ENCODE measurements at regions not wholly inside any gene's neighbourhood (a gene's known extent, or its start where the extent isn't known, plus 50 kb on each side); places are given as distances from the start of the nearest gene placed in this dataset.
A peak's percentile ranks its signal among the peaks of the same experiment; 100 is the strongest.

GRCh38 chr12:25717552-25717951, 164.5 kb upstream of the LMNTD1 start:
- Histone ChIP-seq H3K27me3 (no peaks in the 10 kb centered on the region), H3K4me3 (no peak overlapping the region), H3K36me3 (no peaks in the 10 kb centered on the region), H3K9me3 (no peaks in the 10 kb centered on the region), H3K27ac (no peak overlapping the region), H3K4me1 (no peaks in the 10 kb centered on the region)
- TF ChIP-seq CTCF (IDR thresholded peaks at IDR 0.05) (no peak), EP300 (IDR thresholded peaks at IDR 0.05) (no peak), POLR2A (IDR thresholded peaks at IDR 0.05) (no peak), POLR2AphosphoS5 (IDR thresholded peaks at IDR 0.05) (no peak)
- WGBS, 2 donors (ENCODE audit: low coverage in 1 of 2), result 74% methylated on average over 4 of the region's 4 CpGs
- ATAC-seq, result no peak

- H3K27ac ChIP-seq, result no peak overlapping the region
- no peak overlapping the region for H3K4me3 ChIP-seq
- 40% methylated on average over 1 of the region's 2 CpGs; no CpG with 5 or more reads in 1 of the 2 donors for WGBS, 2 donors (ENCODE audit: low coverage in 1 of 2)
- TF ChIP-seq POLR2AphosphoS5 (IDR thresholded peaks at IDR 0.05) (no peak), CTCF (IDR thresholded peaks at IDR 0.05) (no peak), POLR2A (IDR thresholded peaks at IDR 0.05) (no peak), EP300 (IDR thresholded peaks at IDR 0.05) (no peak)
- H3K9me3 ChIP-seq, result no peaks in the 10 kb centered on the region
- no peaks in the 10 kb centered on the region for H3K4me1 ChIP-seq
- ATAC-seq, result no peak
- no peaks in the 10 kb centered on the region for H3K36me3 ChIP-seq
- H3K27me3 ChIP-seq, result no peaks in the 10 kb centered on the region
Observed at GRCh38 chr12:25718081-25718731, 165.1 kb upstream of the LMNTD1 start.

GRCh38 chr12:25719505-25719904, 166.4 kb upstream of the LMNTD1 start:
- 73 to 81% methylated on average over 4 of the region's 4 CpGs for WGBS, 2 donors (ENCODE audit: low coverage in 1 of 2)
- Histone ChIP-seq H3K4me3 (no peak overlapping the region), H3K36me3 (no peaks in the 10 kb centered on the region), H3K27me3 (no peaks in the 10 kb centered on the region), H3K4me1 (peaks cover 0 to 12% (median 0%) of the 10 kb centered on the region in 3 donors), H3K27ac (no peak overlapping the region), H3K9me3 (no peaks in the 10 kb centered on the region)
- ATAC-seq, result no peak
- TF ChIP-seq POLR2A (IDR thresholded peaks at IDR 0.05) (no peak), EP300 (IDR thresholded peaks at IDR 0.05) (no peak), POLR2AphosphoS5 (IDR thresholded peaks at IDR 0.05) (no peak), CTCF (IDR thresholded peaks at IDR 0.05) (no peak)

GRCh38 chr12:25723336-25723735, 170.3 kb upstream of the LMNTD1 start:
- Histone ChIP-seq H3K4me1 (peaks cover 0 to 34% (median 0%) of the 10 kb centered on the region in 3 donors), H3K4me3 (no peak overlapping the region), H3K9me3 (no peaks in the 10 kb centered on the region), H3K36me3 (no peaks in the 10 kb centered on the region), H3K27me3 (no peaks in the 10 kb centered on the region), H3K27ac (peak overlapping the region in 1 of 4 donors; percentile 30)
- WGBS, 2 donors (ENCODE audit: low coverage in 1 of 2), result 67 to 83% methylated on average over 1 of the region's 1 CpG
- peak; percentile 48 for ATAC-seq
- TF ChIP-seq POLR2A (IDR thresholded peaks at IDR 0.05) (no peak), CTCF (IDR thresholded peaks at IDR 0.05) (no peak), POLR2AphosphoS5 (IDR thresholded peaks at IDR 0.05) (no peak), EP300 (IDR thresholded peaks at IDR 0.05) (no peak)

GRCh38 chr12:25723921-25724491, 170.9 kb upstream of the LMNTD1 start:
- WGBS, 2 donors (ENCODE audit: low coverage in 1 of 2), result 9 to 43% methylated on average over 4 of the region's 4 CpGs
- Histone ChIP-seq H3K27me3 (no peaks in the 10 kb centered on the region), H3K36me3 (no peaks in the 10 kb centered on the region), H3K4me1 (peaks cover 0 to 35% (median 0%) of the 10 kb centered on the region in 3 donors), H3K27ac (peak overlapping the region in 1 of 4 donors; percentile 30), H3K4me3 (no peak overlapping the region), H3K9me3 (no peaks in the 10 kb centered on the region)
- ATAC-seq, result no peak
- TF ChIP-seq POLR2AphosphoS5 (IDR thresholded peaks at IDR 0.05) (no peak), CTCF (IDR thresholded peaks at IDR 0.05) (no peak), POLR2A (IDR thresholded peaks at IDR 0.05) (no peak), EP300 (IDR thresholded peaks at IDR 0.05) (no peak)

Data from gastroesophageal sphincter (tissue), 4 donors.